Endothelial cell of umbilical vein (primary cell): ENCODE measurements at regions not wholly inside any gene's neighbourhood (a gene's known extent, or its start where the extent isn't known, plus 50 kb on each side); places are given as distances from the start of the nearest gene placed in this dataset.

Source experiments
- BruUV-seq: library from RNA; stranded (reverse); fragments of 400-500 nt; replicated peaks from 2 replicates; lab custom pipeline; 2021; lab: Mats Ljungman, UMichigan
- CTCF ChIA-PET: fragments of 300-600, 350-600 bp; sonication (Branson Sonifier 250); formaldehyde crosslinking; loops from one replicate; lab custom pipeline; 2021; ENCODE audit warnings: antibody characterized with exemption, inconsistent platforms; lab: Charles Lee
- POLR2A ChIA-PET: fragments of 300-600, 350-600 bp; sonication (Branson Sonifier 250); formaldehyde crosslinking; loops from one replicate; lab custom pipeline; 2021; ENCODE audit warnings: antibody characterized with exemption, inconsistent platforms; lab: Charles Lee
- DNase-seq: peaks from one replicate; pipeline ENCODE4 v3.0.0-alpha.2; 2011; ENCODE audit warnings: low read depth, low spot score
- FAIRE-seq: peaks from 2 replicates; lab custom pipeline; 2011; peaks lifted over from hg19 to GRCh38; lab: Jason Lieb, UNC
- H2AFZ ChIP-seq: 2 replicates; pipeline ENCODE4 v1.6.0; 2012; ENCODE audit warnings: low read depth, low read length, control low read depth, inconsistent platforms
- H3K27ac ChIP-seq: 2 replicates; pipeline ENCODE4 v1.5.1; 2011; ENCODE audit warnings: low read depth, mild to moderate bottlenecking, control low read depth, low read length, moderate library complexity; ENCODE audit not compliant: insufficient read depth
- H3K27me3 ChIP-seq, 2 experiments: 2 replicates each; pipeline versions ENCODE4 v1.6.0 to v1.6.1; 2011; ENCODE audit warnings: low read length in 2 of 2, mixed read lengths in 1 of 2; ENCODE audit not compliant: control insufficient read depth in 2 of 2, insufficient read depth in 2 of 2
- H3K36me3 ChIP-seq, 2 experiments: 2 replicates in 1 of 2; 3 replicates in 1 of 2; pipeline ENCODE4 v1.5.1; 2011; ENCODE audit warnings: low read length in 2 of 2, mild to moderate bottlenecking in 1 of 2, moderate library complexity in 1 of 2; ENCODE audit not compliant: control insufficient read depth in 2 of 2, insufficient read depth in 2 of 2; ENCODE audit errors: extremely low read depth in 1 of 2
- H3K4me1 ChIP-seq: 3 replicates; pipeline ENCODE4 v1.5.1; 2011; ENCODE audit warnings: mild to moderate bottlenecking, low read length; ENCODE audit not compliant: control insufficient read depth, insufficient read depth; ENCODE audit errors: extremely low read depth
- H3K4me2 ChIP-seq: 2 replicates; pipeline ENCODE4 v1.6.1; 2011; ENCODE audit warnings: low read length, control low read depth, mixed read lengths; ENCODE audit not compliant: insufficient read depth
- H3K4me3 ChIP-seq, 3 experiments: fragments of 200-600 bp in 1 of 3; sonication (generic), shearing (Covaris generic) in 1 of 3; replicated peaks in 1 of 3; 2 replicates each; pipeline ENCODE4 v1.5.1; 2011 to 2016; ENCODE audit warnings: control low read depth in 3 of 3, low read length in 3 of 3, mild to moderate bottlenecking in 2 of 3, inconsistent platforms in 1 of 3, low read depth in 1 of 3, moderate library complexity in 1 of 3; ENCODE audit not compliant: insufficient read depth in 1 of 3
- H3K79me2 ChIP-seq: 2 replicates; pipeline ENCODE4 v1.6.0; 2012; ENCODE audit warnings: low read length, inconsistent platforms; ENCODE audit not compliant: control insufficient read depth, insufficient read depth
- H3K9ac ChIP-seq: replicated peaks from 2 replicates; pipeline ENCODE3; 2011; ENCODE audit warnings: low read length, control low read depth; ENCODE audit not compliant: insufficient read depth; ENCODE audit errors: extremely low read depth
- H3K9me1 ChIP-seq: replicated peaks from 3 replicates; pipeline ENCODE4 v1.6.0; 2011; ENCODE audit warnings: mild to moderate bottlenecking, low read length; ENCODE audit not compliant: control insufficient read depth, insufficient read depth; ENCODE audit errors: extremely low read depth
- H3K9me3 ChIP-seq: replicated peaks from 2 replicates; pipeline ENCODE4 v1.5.1; 2012; ENCODE audit warnings: low read length, inconsistent platforms; ENCODE audit not compliant: control insufficient read depth, insufficient read depth
- H4K20me1 ChIP-seq: replicated peaks from 2 replicates; pipeline ENCODE3; 2011; ENCODE audit warnings: mild to moderate bottlenecking, low read length; ENCODE audit not compliant: control insufficient read depth, insufficient read depth; ENCODE audit errors: extremely low read depth
- EZH2 ChIP-seq: IDR thresholded peaks from 2 replicates; pipeline ENCODE4 v1.6.1; 2012; ENCODE audit warnings: borderline replicate concordance, low read depth, mild to moderate bottlenecking, moderate library complexity, low read length, inconsistent platforms; ENCODE audit not compliant: severe bottlenecking
- FOS ChIP-seq: IDR thresholded peaks from 2 replicates; pipeline ENCODE4 v1.6.1; 2011; ENCODE audit warnings: mild to moderate bottlenecking, low read length, moderate library complexity, borderline replicate concordance; ENCODE audit not compliant: insufficient read depth
- GATA2 ChIP-seq: IDR thresholded peaks from 2 replicates; pipeline ENCODE4 v1.7.0; 2011; ENCODE audit warnings: low read depth, mild to moderate bottlenecking, moderate library complexity, mixed read lengths, low read length; ENCODE audit not compliant: insufficient read length, insufficient read depth
- JUN ChIP-seq: IDR thresholded peaks from 2 replicates; pipeline ENCODE4 v1.6.1; 2011; ENCODE audit warnings: borderline replicate concordance, low read depth; ENCODE audit not compliant: insufficient read length, insufficient read depth
- MYC ChIP-seq: IDR thresholded peaks from one replicate; pipeline ENCODE4 v1.6.1; 2011; ENCODE audit warnings: mild to moderate bottlenecking, low read depth, low read length
- POLR2A ChIP-seq: IDR thresholded peaks from 2 replicates; pipeline ENCODE4 v1.6.1; 2012; ENCODE audit warnings: low read depth, mild to moderate bottlenecking, control low read depth, low read length
- POLR2AphosphoS5 ChIP-seq: IDR thresholded peaks from 2 replicates; pipeline ENCODE4 v1.6.1; 2012; ENCODE audit warnings: low read depth, mild to moderate bottlenecking, control low read depth, low read length, moderate library complexity; ENCODE audit not compliant: insufficient read depth
- dilution Hi-C: fragments of 300-500 bp; cut with MboI; formaldehyde crosslinking; loops from one replicate; pipeline ENCODE4 v1.15.0; 2019; ENCODE audit warnings: low sequenced_read_pairs; ENCODE audit not compliant: extremely low pct_ligation_motif_present
- intact Hi-C: fragments of 100-400 bp; cut with micrococcal nuclease; formaldehyde crosslinking; loops from one replicate; pipeline ENCODE4 v1.10.0; 2022
- TF ChIP-seq, protein P1 (sequence below): IDR thresholded peaks from 2 replicates; pipeline ENCODE4 v1.6.1; 2011; ENCODE audit not compliant: insufficient read depth, insufficient read length
- TF ChIP-seq, protein P2 (sequence below), 2 donors: IDR thresholded peaks; 1 replicate in 1 of 2; 2 replicates in 1 of 2; pipeline ENCODE4 v1.5.1; 2011; ENCODE audit warnings: low read length in 2 of 2, mild to moderate bottlenecking in 2 of 2, moderate library complexity in 2 of 2, control low read depth in 1 of 2, inconsistent platforms in 1 of 2, low read depth in 1 of 2; ENCODE audit not compliant: insufficient read depth in 1 of 2; ENCODE audit errors: extremely low read depth in 1 of 2

DNA sequence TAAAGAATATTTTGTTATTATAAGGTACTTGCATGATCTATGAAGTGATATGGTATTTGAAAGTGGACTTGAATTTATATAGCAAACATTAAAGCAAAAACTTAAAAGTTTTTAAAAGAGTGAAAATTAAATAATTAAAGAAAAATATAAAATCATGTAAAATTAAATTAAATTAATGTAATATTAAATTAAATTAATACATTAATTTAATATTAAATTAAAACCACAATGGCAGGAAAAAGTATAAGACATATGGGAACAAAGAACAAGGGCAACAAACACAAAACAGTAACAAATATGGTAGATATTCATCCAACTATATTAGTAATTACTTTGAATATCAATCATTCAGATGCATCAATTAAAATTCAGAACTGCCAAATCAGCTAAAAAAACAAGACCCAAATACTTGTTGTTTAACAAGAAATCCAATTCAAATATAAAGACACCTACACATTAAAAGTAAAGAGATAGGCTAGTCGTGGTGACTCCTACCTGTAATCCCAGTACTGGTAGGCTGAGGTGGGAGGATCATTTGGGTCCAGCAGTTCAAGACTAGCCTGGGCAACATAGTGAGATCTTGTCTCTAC is 992.2 kb upstream of the MIR17HG start:
- TF ChIP-seq FOS (no peak), MYC (no peak), GATA2 (no peak), POLR2AphosphoS5 (no peak), JUN (no peak), EZH2 (no peak), POLR2A (no peak)
- TF ChIP-seq, protein P1, sequence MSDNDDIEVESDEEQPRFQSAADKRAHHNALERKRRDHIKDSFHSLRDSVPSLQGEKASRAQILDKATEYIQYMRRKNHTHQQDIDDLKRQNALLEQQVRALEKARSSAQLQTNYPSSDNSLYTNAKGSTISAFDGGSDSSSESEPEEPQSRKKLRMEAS, result no peak
- TF ChIP-seq, protein P2, sequence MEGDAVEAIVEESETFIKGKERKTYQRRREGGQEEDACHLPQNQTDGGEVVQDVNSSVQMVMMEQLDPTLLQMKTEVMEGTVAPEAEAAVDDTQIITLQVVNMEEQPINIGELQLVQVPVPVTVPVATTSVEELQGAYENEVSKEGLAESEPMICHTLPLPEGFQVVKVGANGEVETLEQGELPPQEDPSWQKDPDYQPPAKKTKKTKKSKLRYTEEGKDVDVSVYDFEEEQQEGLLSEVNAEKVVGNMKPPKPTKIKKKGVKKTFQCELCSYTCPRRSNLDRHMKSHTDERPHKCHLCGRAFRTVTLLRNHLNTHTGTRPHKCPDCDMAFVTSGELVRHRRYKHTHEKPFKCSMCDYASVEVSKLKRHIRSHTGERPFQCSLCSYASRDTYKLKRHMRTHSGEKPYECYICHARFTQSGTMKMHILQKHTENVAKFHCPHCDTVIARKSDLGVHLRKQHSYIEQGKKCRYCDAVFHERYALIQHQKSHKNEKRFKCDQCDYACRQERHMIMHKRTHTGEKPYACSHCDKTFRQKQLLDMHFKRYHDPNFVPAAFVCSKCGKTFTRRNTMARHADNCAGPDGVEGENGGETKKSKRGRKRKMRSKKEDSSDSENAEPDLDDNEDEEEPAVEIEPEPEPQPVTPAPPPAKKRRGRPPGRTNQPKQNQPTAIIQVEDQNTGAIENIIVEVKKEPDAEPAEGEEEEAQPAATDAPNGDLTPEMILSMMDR (IDR thresholded peaks at IDR 0.05; ENCODE audit: extremely low read depth in 1 of 2, insufficient read depth in 1 of 2, low read depth in 1 of 2, low read length in 2 of 2), result no peak
- ChIA-PET POLR2A (no interaction called here), CTCF (no interaction called here)
- H3K36me3 ChIP-seq, result no peaks in the 10 kb centered on the region
- H3K4me1 ChIP-seq, result no peaks in the 10 kb centered on the region
- intact Hi-C loops (no loop called here), dilution Hi-C loops (no loop called here)
- H3K9ac ChIP-seq, result no peak overlapping the region
- no peak for FAIRE-seq
- no peak overlapping the region for H2AFZ ChIP-seq
- no peaks in the 10 kb centered on the region for H3K9me3 ChIP-seq
- H3K4me2 ChIP-seq, result no peak overlapping the region
- no peak for DNase-seq
- BruUV-seq, result no TSS peak
- H3K27ac ChIP-seq, result no peak overlapping the region
- H3K4me3 ChIP-seq, result no peak overlapping the region
- no peaks in the 10 kb centered on the region for H4K20me1 ChIP-seq
- no peaks in the 10 kb centered on the region for H3K79me2 ChIP-seq
- no peaks in the 10 kb centered on the region for H3K9me1 ChIP-seq
- H3K27me3 ChIP-seq, result no peaks in the 10 kb centered on the region
